Keratinocyte (primary cell): ENCODE measurements at regions not wholly inside any gene's neighbourhood (a gene's known extent, or its start where the extent isn't known, plus 50 kb on each side); places are given as distances from the start of the nearest gene placed in this dataset.

Experiments
- DNase-seq: peaks from one replicate; pipeline ENCODE4 v3.0.0-alpha.2; 2011; ENCODE audit warnings: low read depth, missing footprints, low spot score
- FAIRE-seq: peaks from 2 replicates; lab custom pipeline; 2011; peaks lifted over from hg19 to GRCh38; lab: Jason Lieb, UNC
- H2AFZ ChIP-seq: 2 replicates; pipeline ENCODE4 v1.6.0; 2012; ENCODE audit warnings: low read length, control low read depth, inconsistent platforms; ENCODE audit not compliant: control insufficient read depth
- H3K27ac ChIP-seq: 2 replicates; pipeline ENCODE4 v1.5.1; 2011; ENCODE audit warnings: low read length; ENCODE audit not compliant: control insufficient read depth, insufficient read depth
- H3K27me3 ChIP-seq: 3 replicates; pipeline ENCODE4 v1.6.0; 2011; ENCODE audit warnings: low read length; ENCODE audit not compliant: control insufficient read depth, insufficient read depth; ENCODE audit errors: extremely low read depth
- H3K36me3 ChIP-seq, 2 experiments: 2 replicates in 1 of 2; 3 replicates in 1 of 2; pipeline ENCODE4 v1.5.1; 2011; ENCODE audit warnings: low read length in 2 of 2, mild to moderate bottlenecking in 1 of 2; ENCODE audit not compliant: control insufficient read depth in 2 of 2, insufficient read depth in 2 of 2; ENCODE audit errors: extremely low read depth in 1 of 2
- H3K4me1 ChIP-seq: 3 replicates; pipeline ENCODE4 v1.5.1; 2011; ENCODE audit warnings: low read length; ENCODE audit not compliant: control insufficient read depth, insufficient read depth; ENCODE audit errors: extremely low read depth
- H3K4me2 ChIP-seq: 3 replicates; pipeline ENCODE4 v1.6.0; 2011; ENCODE audit warnings: low read depth, low read length; ENCODE audit not compliant: control insufficient read depth, insufficient read depth; ENCODE audit errors: extremely low read depth
- H3K4me3 ChIP-seq, 3 experiments: fragments of 200-600 bp in 1 of 3; sonication (generic) in 1 of 3; 2 replicates in 2 of 3; 3 replicates in 1 of 3; pipeline ENCODE4 v1.5.1; 2011 to 2016; ENCODE audit warnings: low read length in 3 of 3, mild to moderate bottlenecking in 3 of 3, control low read depth in 2 of 3, inconsistent platforms in 1 of 3, low read depth in 1 of 3, mixed read lengths in 1 of 3, mixed run types in 1 of 3, moderate library complexity in 1 of 3; ENCODE audit not compliant: control insufficient read depth in 2 of 3, insufficient read depth in 2 of 3; ENCODE audit errors: extremely low read depth in 1 of 3
- H3K79me2 ChIP-seq: 2 replicates; pipeline ENCODE4 v1.6.0; 2012; ENCODE audit warnings: low read length; ENCODE audit not compliant: control insufficient read depth, insufficient read depth
- H3K9ac ChIP-seq: 3 replicates; pipeline ENCODE4 v1.6.0; 2011; ENCODE audit warnings: low read length; ENCODE audit not compliant: control insufficient read depth, insufficient read depth; ENCODE audit errors: extremely low read depth
- H3K9me1 ChIP-seq: 3 replicates; pipeline ENCODE4 v1.6.0; 2011; ENCODE audit warnings: low read length; ENCODE audit not compliant: control insufficient read depth, insufficient read depth; ENCODE audit errors: extremely low read depth
- H3K9me3 ChIP-seq: 2 replicates; pipeline ENCODE4 v1.5.1; 2012; ENCODE audit warnings: low read depth, low read length; ENCODE audit not compliant: control insufficient read depth
- H4K20me1 ChIP-seq: 3 replicates; pipeline ENCODE4 v1.6.0; 2011; ENCODE audit warnings: low read length; ENCODE audit not compliant: control insufficient read depth, insufficient read depth; ENCODE audit errors: extremely low read depth
- CTCF ChIP-seq, 3 experiments: IDR thresholded peaks in 1 of 3; conservative IDR thresholded peaks in 1 of 3; optimal IDR thresholded peaks in 1 of 3; 2 replicates in 2 of 3; 3 replicates in 1 of 3; pipeline versions ENCODE3 to v1.5.1; 2011; ENCODE audit warnings: low read length in 3 of 3, mild to moderate bottlenecking in 3 of 3, moderate library complexity in 2 of 3, control low read depth in 1 of 3, inconsistent platforms in 1 of 3; ENCODE audit not compliant: insufficient read depth in 2 of 3; ENCODE audit errors: extremely low read depth in 1 of 3
- EZH2 ChIP-seq: IDR thresholded peaks from one replicate; pipeline ENCODE4 v1.6.1; 2012; ENCODE audit warnings: inconsistent platforms, mild to moderate bottlenecking, low read length, moderate library complexity
- dilution Hi-C: fragments of 300-500 bp; cut with MboI; formaldehyde crosslinking; loops from one replicate; pipeline ENCODE4 v1.7.0; 2020; ENCODE audit warnings: low sequenced_read_pairs; ENCODE audit not compliant: extremely low pct_ligation_motif_present

- Histone ChIP-seq H4K20me1 (no peaks in the 10 kb centered on the region), H3K27me3 (no peaks in the 10 kb centered on the region), H3K36me3 (no peaks in the 10 kb centered on the region), H3K27ac (no peak overlapping the region), H2AFZ (no peak overlapping the region), H3K4me2 (no peak overlapping the region), H3K9me3 (no peaks in the 10 kb centered on the region), H3K9ac (no peak overlapping the region), H3K4me3 (no peak overlapping the region), H3K79me2 (no peaks in the 10 kb centered on the region), H3K4me1 (peaks cover 13% of the 10 kb centered on the region), H3K9me1 (no peaks in the 10 kb centered on the region)
- DNase-seq (no peak), FAIRE-seq (no peak)
- peak in 1 of 3 experiments; percentile 6 for TF ChIP-seq CTCF (optimal IDR thresholded peaks at IDR 0.05 in 1 of 3, IDR thresholded peaks at IDR 0.05 in 1 of 3, conservative IDR thresholded peaks at IDR 0.05 in 1 of 3; ENCODE audit: extremely low read depth in 1 of 3, insufficient read depth in 2 of 3, low read length in 3 of 3)
- no peak for TF ChIP-seq EZH2
- dilution Hi-C loops: no loop called here
Measured at GRCh38 chr2:215839816-215840215, 173.5 kb downstream of the MREG start.

- no peak overlapping the region for H3K27ac ChIP-seq
- no peaks in the 10 kb centered on the region for H3K27me3 ChIP-seq
- H3K79me2 ChIP-seq: no peaks in the 10 kb centered on the region
- TF ChIP-seq EZH2 (no peak), CTCF (optimal IDR thresholded peaks at IDR 0.05 in 1 of 3, IDR thresholded peaks at IDR 0.05 in 1 of 3, conservative IDR thresholded peaks at IDR 0.05 in 1 of 3; ENCODE audit: extremely low read depth in 1 of 3, insufficient read depth in 2 of 3, low read length in 3 of 3) (no peak)
- H3K9ac ChIP-seq: no peak overlapping the region
- no peak overlapping the region for H3K4me3 ChIP-seq
- no peak overlapping the region for H3K4me2 ChIP-seq
- no peaks in the 10 kb centered on the region for H4K20me1 ChIP-seq
- peaks cover 13% of the 10 kb centered on the region for H3K4me1 ChIP-seq
- no peak overlapping the region for H2AFZ ChIP-seq
- FAIRE-seq (no peak), DNase-seq (no peak)
- H3K9me3 ChIP-seq: no peaks in the 10 kb centered on the region
- dilution Hi-C loops: no loop called here
- no peaks in the 10 kb centered on the region for H3K9me1 ChIP-seq
- no peaks in the 10 kb centered on the region for H3K36me3 ChIP-seq
Measured at GRCh38 chr2:215839309-215839708, 174.0 kb downstream of the MREG start.
